ENCODE measurements at regions not wholly inside any gene's neighbourhood (a gene's known extent, or its start where the extent isn't known, plus 50 kb on each side); places are given as distances from the start of the nearest gene placed in this dataset.

DNA sequence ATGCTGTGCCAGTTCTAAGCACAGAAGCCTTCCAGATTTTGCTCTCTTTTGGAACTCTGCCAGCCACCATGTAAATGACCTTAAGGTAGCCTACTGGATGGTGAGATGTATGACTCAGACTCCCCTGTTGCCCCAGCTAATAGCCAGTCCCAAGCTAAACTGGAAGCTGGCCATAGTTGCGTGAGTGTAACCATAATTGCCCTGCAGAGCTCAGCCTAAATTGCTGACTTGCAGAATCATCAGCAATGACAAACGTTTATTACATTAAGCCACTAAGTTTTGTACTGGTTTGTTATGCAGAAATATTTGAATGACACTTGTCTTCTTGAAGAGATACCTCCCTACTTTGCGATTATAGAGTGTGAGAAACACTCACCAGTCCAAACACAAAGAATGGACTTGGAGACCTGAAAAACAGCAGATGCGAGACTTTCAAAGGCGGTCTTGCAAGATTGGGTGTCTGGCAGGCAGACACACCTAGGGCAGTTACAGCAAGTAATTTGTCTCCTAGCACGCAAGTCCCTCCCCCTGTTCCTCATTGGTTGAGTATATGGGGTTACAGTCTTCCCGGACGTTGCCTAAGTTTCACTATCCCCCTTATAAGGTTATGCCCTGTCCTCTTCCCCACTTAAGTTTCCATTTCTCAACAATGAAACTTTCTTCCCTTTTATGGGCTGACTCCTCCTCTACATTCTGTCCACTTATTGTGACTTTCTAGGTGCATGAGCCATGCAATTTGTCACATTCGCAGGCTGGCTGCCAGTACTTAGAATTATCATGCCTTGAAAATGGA lies 83.6 kb upstream of the XCR1 start:
- Histone ChIP-seq H3K36me3 (no peaks in the 10 kb centered on the region), H3K27me3 (no peaks in the 10 kb centered on the region), H3K9me3 (no peaks in the 10 kb centered on the region), H3K4me3 (no peak overlapping the region), H3K27ac (peak overlapping the region in 1 of 4 donors; percentile 64), H3K4me1 (peaks cover 0 to 42% (median 21%) of the 10 kb centered on the region in 4 donors)
- DNase-seq (ENCODE audit: low spot score in 2 of 2) = peak in 1 of 2 donors; percentile 32
- 62% methylated on average over 9 of the region's 9 CpGs for WGBS, 2 donors
- TF ChIP-seq EP300 (IDR thresholded peaks at IDR 0.05) = peak in 1 of 2 donors; percentile 37
- TF ChIP-seq CTCF (IDR thresholded peaks at IDR 0.05) = no peak
- no peak for TF ChIP-seq POLR2A (IDR thresholded peaks at IDR 0.05)

GRCh38 chr3:46107682-46108081 lies 80.4 kb upstream of the XCR1 start:
- no peak for DNase-seq (ENCODE audit: low spot score in 2 of 2)
- TF ChIP-seq EP300 (IDR thresholded peaks at IDR 0.05) = no peak
- H3K36me3 ChIP-seq = no peaks in the 10 kb centered on the region
- H3K4me1 ChIP-seq = peaks cover 0 to 37% (median 14%) of the 10 kb centered on the region in 4 donors
- no peaks in the 10 kb centered on the region for H3K27me3 ChIP-seq
- no peak overlapping the region for H3K4me3 ChIP-seq
- H3K9me3 ChIP-seq = no peaks in the 10 kb centered on the region
- WGBS, 2 donors = 76 to 77% methylated on average over 4 of the region's 4 CpGs
- no peak overlapping the region for H3K27ac ChIP-seq

DNA sequence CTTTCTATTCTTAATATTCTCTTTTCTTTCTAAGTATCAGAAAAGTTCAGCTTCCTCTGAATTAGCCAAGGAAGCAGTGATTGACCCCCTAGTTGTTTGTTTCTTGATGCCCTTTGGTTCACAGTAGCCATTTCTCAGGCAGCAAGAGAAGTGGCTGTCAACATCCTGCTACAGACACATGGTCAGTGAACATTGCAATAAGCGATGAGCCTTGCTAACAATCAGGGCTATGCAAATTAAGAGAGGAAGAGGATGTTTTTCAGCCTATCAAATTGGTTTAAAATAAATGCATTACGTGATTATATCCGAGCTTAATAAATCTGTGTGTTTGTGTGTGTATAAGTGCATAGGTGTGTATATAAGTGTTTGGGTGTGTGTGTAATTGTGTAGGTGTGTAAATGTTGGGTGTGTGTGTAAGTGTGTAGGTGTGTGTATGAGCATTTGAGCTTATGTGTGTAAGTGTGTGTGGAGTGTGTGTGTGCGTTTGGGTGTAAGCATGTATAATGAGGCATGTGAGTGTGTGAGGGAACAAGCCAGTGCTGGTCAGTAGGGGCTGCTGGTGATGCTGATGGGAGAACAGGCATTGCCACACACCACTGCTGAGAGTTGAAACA lies 78.1 kb upstream of the XCR1 start:
- H3K4me1 ChIP-seq = peaks cover 0 to 30% (median 14%) of the 10 kb centered on the region in 4 donors
- no peaks in the 10 kb centered on the region for H3K9me3 ChIP-seq
- H3K36me3 ChIP-seq = no peaks in the 10 kb centered on the region
- DNase-seq (ENCODE audit: low spot score in 2 of 2) = no peak
- WGBS, 2 donors = 80 to 82% methylated on average over 4 of the region's 4 CpGs
- H3K27me3 ChIP-seq = no peaks in the 10 kb centered on the region
- TF ChIP-seq EP300 (IDR thresholded peaks at IDR 0.05) (no peak), CTCF (IDR thresholded peaks at IDR 0.05) (no peak), POLR2A (IDR thresholded peaks at IDR 0.05) (no peak)
- H3K27ac ChIP-seq = no peak overlapping the region
- H3K4me3 ChIP-seq = no peak overlapping the region

DNA sequence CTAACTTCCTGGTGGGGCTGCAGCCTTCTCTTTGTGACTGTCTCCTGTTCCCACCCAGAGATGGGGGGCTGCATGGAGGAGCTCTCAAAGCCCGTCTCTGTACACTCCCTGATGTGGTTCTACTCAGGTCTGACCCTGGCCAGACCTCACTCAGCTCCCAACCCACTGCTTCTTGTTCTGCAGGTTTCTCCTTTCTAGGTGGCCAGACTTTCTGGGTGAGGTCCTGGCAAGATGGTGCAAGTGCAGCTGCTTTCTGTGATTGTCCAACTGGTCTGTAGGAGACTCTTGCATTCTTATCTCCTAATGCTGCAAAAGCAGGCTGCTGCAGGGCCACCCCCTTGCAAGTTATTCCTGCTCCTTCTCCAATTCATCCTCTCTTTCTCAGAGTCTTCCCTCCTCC lies 77.4 kb upstream of the XCR1 start:
- TF ChIP-seq POLR2A (IDR thresholded peaks at IDR 0.05) = no peak
- TF ChIP-seq CTCF (IDR thresholded peaks at IDR 0.05) = no peak
- no peak for TF ChIP-seq EP300 (IDR thresholded peaks at IDR 0.05)
- no peaks in the 10 kb centered on the region for H3K9me3 ChIP-seq
- no peaks in the 10 kb centered on the region for H3K27me3 ChIP-seq
- no peak overlapping the region for H3K27ac ChIP-seq
- H3K4me3 ChIP-seq = no peak overlapping the region
- DNase-seq (ENCODE audit: low spot score in 2 of 2) = no peak
- H3K36me3 ChIP-seq = no peaks in the 10 kb centered on the region
- peaks cover 0 to 28% (median 12%) of the 10 kb centered on the region in 4 donors for H3K4me1 ChIP-seq
- 21 to 33% methylated on average over 1 of the region's 1 CpG for WGBS, 2 donors

GRCh38 chr3:46102780-46103130 lies 75.5 kb upstream of the XCR1 start:
- Histone ChIP-seq H3K27ac (no peak overlapping the region), H3K36me3 (no peaks in the 10 kb centered on the region), H3K9me3 (no peaks in the 10 kb centered on the region), H3K4me3 (no peak overlapping the region), H3K4me1 (peaks cover 0 to 31% (median 6%) of the 10 kb centered on the region in 4 donors), H3K27me3 (no peaks in the 10 kb centered on the region)
- TF ChIP-seq CTCF (IDR thresholded peaks at IDR 0.05) = no peak
- TF ChIP-seq EP300 (IDR thresholded peaks at IDR 0.05) = no peak
- no peak for TF ChIP-seq POLR2A (IDR thresholded peaks at IDR 0.05)
- DNase-seq (ENCODE audit: low spot score in 2 of 2) = no peak
